ENCODE measurements at regions not wholly inside any gene's neighbourhood (a gene's known extent, or its start where the extent isn't known, plus 50 kb on each side); places are given as distances from the start of the nearest gene placed in this dataset.

GRCh38 chr9:653856-654387 lies 187.6 kb upstream of the DMRT1 start:
- FAIRE-seq (no peak), DNase-seq (ENCODE audit: low read depth in 1 of 2, low spot score in 2 of 2) (no peak)
- Histone ChIP-seq H3K4me2 (ENCODE audit: insufficient read depth in 1 of 2, low read depth in 2 of 2, low read length in 2 of 2) (no peak overlapping the region), H2BK15ac (ENCODE audit: low read length) (no peak overlapping the region), H3K27ac (ENCODE audit: low read depth, low read length) (no peak overlapping the region), H3K23me2 (ENCODE audit: low read depth, low read length) (no peaks in the 10 kb centered on the region), H3K4me3 (ENCODE audit: extremely low read depth in 1 of 4, insufficient read depth in 2 of 4, low read depth in 3 of 4, low read length in 4 of 4) (no peak overlapping the region), H4K5ac (ENCODE audit: insufficient read length, low read depth, low read length) (no peak overlapping the region), H2BK12ac (ENCODE audit: low read depth, low read length) (no peak overlapping the region), H2AK5ac (ENCODE audit: low read depth, low read length) (no peak overlapping the region), H3K27me3 (replicated peaks in 1 of 4; ENCODE audit: control insufficient read depth in 3 of 4, extremely low read depth in 1 of 4, insufficient read depth in 3 of 4, low read length in 3 of 4) (no peaks in the 10 kb centered on the region), H4K8ac (ENCODE audit: extremely low read depth, insufficient read depth, low read length) (no peak overlapping the region), H3K9ac (replicated peaks in 1 of 4; ENCODE audit: extremely low read depth in 1 of 4, low read depth in 3 of 4, low read length in 3 of 4) (no peak overlapping the region), H2BK120ac (replicated peaks; ENCODE audit: low read depth, low read length) (no peak overlapping the region), H3K14ac (ENCODE audit: insufficient read length) (no peak overlapping the region), H4K20me1 (replicated peaks in 1 of 2; ENCODE audit: control insufficient read depth in 1 of 2, insufficient read depth in 2 of 2, low read length in 2 of 2) (peaks cover 0 to 9% of the 10 kb centered on the region in 2 experiments), H2BK20ac (ENCODE audit: low read length) (no peak overlapping the region), H3K4me1 (replicated peaks in 1 of 4; ENCODE audit: control insufficient read depth in 3 of 4, insufficient read depth in 4 of 4, low read length in 3 of 4) (peaks cover 5 to 13% (median 9%) of the 10 kb centered on the region in 4 experiments; a peak in 6 of 7 replicates), H3K9me3 (ENCODE audit: insufficient read depth in 2 of 2, low read depth in 1 of 2, low read length in 1 of 2) (no peaks in the 10 kb centered on the region), H4K91ac (replicated peaks; ENCODE audit: insufficient read length, low read length) (no peak overlapping the region), H2AFZ (ENCODE audit: low read length) (no peak overlapping the region), H3K18ac (ENCODE audit: extremely low read depth, low read length) (no peak overlapping the region), H3K79me1 (ENCODE audit: low read depth, low read length) (no peaks in the 10 kb centered on the region; the same call in 1 of the 2 replicates), H3K4ac (replicated peaks; ENCODE audit: insufficient read length, low read depth, low read length) (no peak overlapping the region), H3K56ac (replicated peaks; ENCODE audit: insufficient read length, low read depth, low read length) (no peak overlapping the region), H3K79me2 (ENCODE audit: control insufficient read depth in 1 of 2, insufficient read depth in 2 of 2, low read length in 2 of 2) (no peaks in the 10 kb centered on the region; a peak in 1 of 4 replicates), H3K36me3 (ENCODE audit: control insufficient read depth in 2 of 4, insufficient read depth in 4 of 4, low read length in 3 of 4) (no peaks in the 10 kb centered on the region), H2BK5ac (ENCODE audit: low read depth, low read length) (no peak overlapping the region), H3K23ac (ENCODE audit: insufficient read length) (no peak overlapping the region)
- 88% methylated on average over 3 of the region's 3 CpGs; no CpG with 5 or more reads in 1 of the 2 experiments for WGBS, 2 experiments (ENCODE audit: extremely low coverage in 1 of 2, insufficient coverage in 1 of 2, insufficient read length in 1 of 2, insufficient replicate concordance in 2 of 2, low coverage in 1 of 2, low lambda C conversion rate in 2 of 2, missing lambda C conversion rate in 1 of 2)
- no peak for TF ChIP-seq CREB1 (IDR thresholded peaks at IDR 0.05)
- TF ChIP-seq YY1 (IDR thresholded peaks at IDR 0.05; ENCODE audit: low read depth, low read length): no peak
- no peak for TF ChIP-seq BACH1 (IDR thresholded peaks at IDR 0.05; ENCODE audit: low read length)
- no peak for TF ChIP-seq CHD1 (IDR thresholded peaks at IDR 0.05; ENCODE audit: low read depth, low read length)
- no peak for TF ChIP-seq TBP (IDR thresholded peaks at IDR 0.05; ENCODE audit: low read depth, low read length)
- TF ChIP-seq SP4 (IDR thresholded peaks at IDR 0.05; ENCODE audit: low read length): no peak
- TF ChIP-seq RBBP5 (IDR thresholded peaks at IDR 0.05; ENCODE audit: borderline replicate concordance, low read depth, low read length): no peak
- no peak for TF ChIP-seq SP2 (IDR thresholded peaks at IDR 0.05; ENCODE audit: low read length)
- TF ChIP-seq ASH2L (IDR thresholded peaks at IDR 0.05; ENCODE audit: low read length): no peak
- TF ChIP-seq HDAC6 (IDR thresholded peaks at IDR 0.05; ENCODE audit: low read depth, low read length): no peak
- TF ChIP-seq EZH2 (IDR thresholded peaks at IDR 0.05; ENCODE audit: low read depth, low read length, severe bottlenecking): no peak
- no peak for TF ChIP-seq GTF2F1 (IDR thresholded peaks at IDR 0.05; ENCODE audit: borderline replicate concordance, low read depth, low read length)
- TF ChIP-seq KDM1A (IDR thresholded peaks at IDR 0.05; ENCODE audit: borderline replicate concordance, low read length): no peak
- ChIA-PET POLR2A (ENCODE audit: partially characterized antibody) (no interaction called here), CTCF (ENCODE audit: partially characterized antibody) (no interaction called here)

Data from H1 (cell line).